A549 (cell line): ENCODE measurements at regions not wholly inside any gene's neighbourhood (a gene's known extent, or its start where the extent isn't known, plus 50 kb on each side); places are given as distances from the start of the nearest gene placed in this dataset.

Experiments used
- ATAC-seq, 2 experiments: fragments of 200-7000 bp in 1 of 2; fragments of >200 bp in 1 of 2; cut with Nextera tagmentation in 1 of 2; cut with Tn5 transposase in 1 of 2; 3 replicates each; pipeline versions ENCODE4 v1.8.0 to v1.9.1; 2018 to 2020; ENCODE audit warnings: mild to moderate bottlenecking in 1 of 2, moderate library complexity in 1 of 2
- CTCF ChIA-PET: fragments of 300-600 bp; sonication (Branson Sonifier 250); formaldehyde crosslinking; extraction: SDS; loops from one replicate; lab custom pipeline; 2021; ENCODE audit warnings: antibody characterized with exemption, inconsistent platforms; lab: Yijun Ruan, JAX
- POLR2A ChIA-PET: fragments of 350-600 bp; formaldehyde crosslinking; extraction: SDS; loops from one replicate; lab custom pipeline; 2021; ENCODE audit warnings: antibody characterized with exemption, inconsistent platforms; lab: Yijun Ruan, JAX
- DNase-seq, 2 experiments: peaks; one replicate each; pipeline versions ENCODE4 v3.0.0 to v3.0.0-alpha.2; 2011 to 2016; ENCODE audit warnings: low read depth in 1 of 2, low spot score in 1 of 2
- FAIRE-seq: peaks from 2 replicates; lab custom pipeline; 2011; peaks lifted over from hg19 to GRCh38; lab: Jason Lieb, UNC
- H3K27ac ChIP-seq, 2 experiments: fragments of >200 bp; sonication (Bioruptor Twin); formaldehyde crosslinking; 3 replicates each; pipeline ENCODE4 v1.5.1; 2016 to 2017
- H3K4me1 ChIP-seq: fragments of >200 bp; sonication (Bioruptor Twin); formaldehyde crosslinking; 3 replicates; pipeline ENCODE4 v1.6.1; 2016
- H3K4me2 ChIP-seq: fragments of >200 bp; sonication (Bioruptor Twin); formaldehyde crosslinking; 3 replicates; pipeline ENCODE4 v1.6.1; 2016
- H3K4me3 ChIP-seq: fragments of >200 bp; sonication (Bioruptor Twin); formaldehyde crosslinking; 3 replicates; pipeline ENCODE4 v1.5.1; 2016
- H3K9me3 ChIP-seq: fragments of >200 bp; sonication (Bioruptor Twin); formaldehyde crosslinking; 3 replicates; pipeline ENCODE4 v1.6.1; 2016
- BHLHE40 ChIP-seq: IDR thresholded peaks from 2 replicates; pipeline ENCODE4 v1.6.1; 2012; ENCODE audit warnings: low read depth, low read length, inconsistent platforms
- CBX2 ChIP-seq: fragments of 200-600 bp; sonication (generic); IDR thresholded peaks from 2 replicates; pipeline ENCODE4 v1.6.1; 2016; ENCODE audit warnings: low read depth, mild to moderate bottlenecking, borderline replicate concordance
- CBX8 ChIP-seq: fragments of 200-600 bp; sonication (generic); IDR thresholded peaks from 2 replicates; pipeline ENCODE4 v1.6.1; 2016
- CEBPB ChIP-seq, 2 experiments: fragments of >200 bp in 1 of 2; sonication (Bioruptor Twin) in 1 of 2; formaldehyde crosslinking in 1 of 2; IDR thresholded peaks; 2 replicates each; pipeline ENCODE4 v1.6.1; 2012 to 2016
- CHD2 ChIP-seq: fragments of 150-350 bp; IDR thresholded peaks from 2 replicates; pipeline ENCODE4 v1.6.1; 2014; ENCODE audit warnings: low read length; ENCODE audit not compliant: partially characterized antibody
- EHF ChIP-seq: fragments of 250-450 bp; sonication (Bioruptor Pico); IDR thresholded peaks from 2 replicates; pipeline ENCODE4 v1.5.0; 2020; ENCODE audit warnings: mild to moderate bottlenecking
- ESRRA ChIP-seq: fragments of 150-350 bp; IDR thresholded peaks from 2 replicates; pipeline ENCODE4 v1.6.1; 2014; ENCODE audit warnings: mild to moderate bottlenecking, low read length, borderline replicate concordance
- FOSB ChIP-seq: fragments of 250-450 bp; sonication (Bioruptor Pico); IDR thresholded peaks from 2 replicates; pipeline ENCODE4 v1.5.0; 2020; ENCODE audit warnings: mild to moderate bottlenecking, moderate library complexity
- FOXS1 ChIP-seq: fragments of 250-450 bp; sonication (Bioruptor Pico); IDR thresholded peaks from 2 replicates; pipeline ENCODE4 v1.5.0; 2020; ENCODE audit warnings: mild to moderate bottlenecking, moderate library complexity
- HEYL ChIP-seq: fragments of 250-450 bp; sonication (Bioruptor Pico); IDR thresholded peaks from 2 replicates; pipeline ENCODE4 v1.8.0; 2021; ENCODE audit warnings: mild to moderate bottlenecking, moderate library complexity
- HOXA7 ChIP-seq: fragments of 250-450 bp; sonication (Bioruptor Pico); IDR thresholded peaks from 2 replicates; pipeline ENCODE4 v1.5.0; 2020; ENCODE audit warnings: mild to moderate bottlenecking, moderate library complexity
- JUNB ChIP-seq: fragments of >200 bp; sonication (Bioruptor Twin); formaldehyde crosslinking; IDR thresholded peaks from 2 replicates; pipeline ENCODE4 v1.6.1; 2016
- MYC ChIP-seq: IDR thresholded peaks from 2 replicates; pipeline ENCODE4 v1.6.1; 2012; ENCODE audit warnings: mild to moderate bottlenecking, inconsistent platforms, low read length, improper control_type of control experiment, borderline replicate concordance
- NPAS2 ChIP-seq: fragments of 250-450 bp; sonication (Bioruptor Pico); IDR thresholded peaks from 2 replicates; pipeline ENCODE4 v1.8.0; 2022; ENCODE audit warnings: mild to moderate bottlenecking, moderate library complexity, borderline replicate concordance
- RARB ChIP-seq: fragments of 250-450 bp; sonication (Bioruptor Pico); IDR thresholded peaks from 2 replicates; pipeline ENCODE4 v1.8.0; 2021; ENCODE audit warnings: mild to moderate bottlenecking, moderate library complexity
- RNF2 ChIP-seq: fragments of 200-600 bp; sonication (generic); IDR thresholded peaks from 2 replicates; pipeline ENCODE4 v1.6.1; 2016; ENCODE audit warnings: low read depth, mild to moderate bottlenecking, antibody characterized with exemption, moderate library complexity, borderline replicate concordance
- SREBF2 ChIP-seq: fragments of 450-650 bp; IDR thresholded peaks from 2 replicates; pipeline ENCODE4 v1.6.1; 2014; ENCODE audit warnings: mild to moderate bottlenecking, moderate library complexity
- ZC3H11A ChIP-seq: fragments of 450-650 bp; IDR thresholded peaks from 2 replicates; pipeline ENCODE4 v1.6.1; 2014; ENCODE audit warnings: antibody characterized with exemption, mild to moderate bottlenecking
- ZFP36 ChIP-seq: fragments of 450-650 bp; IDR thresholded peaks from 2 replicates; pipeline ENCODE4 v1.6.1; 2014; ENCODE audit warnings: borderline replicate concordance; ENCODE audit not compliant: partially characterized antibody
- ZNF302 ChIP-seq: fragments of 250-450 bp; sonication (Bioruptor Pico); IDR thresholded peaks from 2 replicates; pipeline ENCODE4 v1.9.0; 2021; ENCODE audit warnings: inconsistent platforms, mild to moderate bottlenecking, moderate library complexity
- ZSCAN20 ChIP-seq: fragments of 250-450 bp; sonication (Bioruptor Pico); IDR thresholded peaks from 2 replicates; pipeline ENCODE4 v1.8.0; 2022; ENCODE audit warnings: mild to moderate bottlenecking, moderate library complexity
- whole genome bisulfite sequencing: methylation state at CpG from one replicate; pipeline ENCODE4 v1.1.6; 2017; ENCODE audit errors: missing lambda C conversion rate; 5-methylcytosine and 5-hydroxymethylcytosine counted together
- TF ChIP-seq, protein P1 (sequence below): fragments of 250-450 bp; sonication (Bioruptor Pico); IDR thresholded peaks from 2 replicates; pipeline ENCODE4 v1.5.0; 2020; ENCODE audit warnings: low read depth, mild to moderate bottlenecking, moderate library complexity
- TF ChIP-seq, protein P2 (sequence below): fragments of 200-600 bp; sonication (generic); IDR thresholded peaks from 2 replicates; pipeline ENCODE4 v1.6.1; 2016; ENCODE audit warnings: antibody characterized with exemption, mild to moderate bottlenecking, moderate library complexity
- TF ChIP-seq, protein P3 (sequence below): fragments of 450-650 bp; IDR thresholded peaks from 2 replicates; pipeline ENCODE4 v1.6.1; 2014; ENCODE audit warnings: antibody characterized with exemption
- TF ChIP-seq, protein P4 (sequence below): IDR thresholded peaks from 2 replicates; pipeline ENCODE4 v1.6.1; 2012; ENCODE audit warnings: low read depth, borderline replicate concordance

DNA sequence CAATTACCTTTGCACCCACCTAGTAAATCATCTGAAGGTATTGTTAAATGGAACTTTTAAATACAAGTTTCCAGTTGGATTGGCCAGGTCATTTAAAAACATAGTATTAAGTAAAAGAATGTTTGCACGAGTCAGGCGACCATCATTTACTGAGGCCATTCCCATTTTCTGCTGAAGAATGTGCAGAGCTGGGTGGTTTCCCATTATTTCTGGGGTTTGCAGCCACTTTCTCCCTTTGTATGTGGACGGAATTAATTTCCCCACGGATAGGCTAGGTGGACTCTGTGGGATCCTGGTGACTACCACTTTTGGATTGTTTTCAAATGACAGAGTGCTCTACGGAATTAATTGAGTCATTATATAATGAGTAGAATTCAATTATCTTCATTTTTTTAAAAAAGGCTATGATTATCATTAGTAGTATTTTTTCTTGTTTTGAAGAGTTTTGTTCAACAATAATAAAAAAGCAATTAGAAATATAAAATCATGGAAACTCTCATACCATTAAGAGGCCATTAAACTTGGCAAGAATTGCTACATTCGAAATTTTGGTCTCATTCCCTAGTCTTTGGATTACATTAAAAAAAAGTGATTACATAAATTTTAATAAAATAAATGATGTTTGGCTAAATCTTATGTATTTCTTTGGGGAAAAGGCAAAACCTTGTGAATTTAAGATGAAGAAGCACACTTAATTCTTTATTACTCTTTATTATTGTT is 120.4 kb upstream of the FZD8 start:
- POLR2A ChIA-PET: no interaction called here
- TF ChIP-seq ZSCAN20 (no peak), CBX8 (no peak), CEBPB (IDR thresholded peaks at IDR 0.05) (no peak), NPAS2 (CRISPR knock-in tag) (no peak), FOXS1 (CRISPR knock-in tag) (no peak), CBX2 (no peak), BHLHE40 (no peak), ZNF302 (CRISPR knock-in tag) (no peak), ESRRA (no peak), FOSB (CRISPR knock-in tag) (no peak)
- TF ChIP-seq, protein P1, sequence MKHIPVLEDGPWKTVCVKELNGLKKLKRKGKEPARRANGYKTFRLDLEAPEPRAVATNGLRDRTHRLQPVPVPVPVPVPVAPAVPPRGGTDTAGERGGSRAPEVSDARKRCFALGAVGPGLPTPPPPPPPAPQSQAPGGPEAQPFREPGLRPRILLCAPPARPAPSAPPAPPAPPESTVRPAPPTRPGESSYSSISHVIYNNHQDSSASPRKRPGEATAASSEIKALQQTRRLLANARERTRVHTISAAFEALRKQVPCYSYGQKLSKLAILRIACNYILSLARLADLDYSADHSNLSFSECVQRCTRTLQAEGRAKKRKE (CRISPR knock-in tag): no peak
- TF ChIP-seq, protein P2, sequence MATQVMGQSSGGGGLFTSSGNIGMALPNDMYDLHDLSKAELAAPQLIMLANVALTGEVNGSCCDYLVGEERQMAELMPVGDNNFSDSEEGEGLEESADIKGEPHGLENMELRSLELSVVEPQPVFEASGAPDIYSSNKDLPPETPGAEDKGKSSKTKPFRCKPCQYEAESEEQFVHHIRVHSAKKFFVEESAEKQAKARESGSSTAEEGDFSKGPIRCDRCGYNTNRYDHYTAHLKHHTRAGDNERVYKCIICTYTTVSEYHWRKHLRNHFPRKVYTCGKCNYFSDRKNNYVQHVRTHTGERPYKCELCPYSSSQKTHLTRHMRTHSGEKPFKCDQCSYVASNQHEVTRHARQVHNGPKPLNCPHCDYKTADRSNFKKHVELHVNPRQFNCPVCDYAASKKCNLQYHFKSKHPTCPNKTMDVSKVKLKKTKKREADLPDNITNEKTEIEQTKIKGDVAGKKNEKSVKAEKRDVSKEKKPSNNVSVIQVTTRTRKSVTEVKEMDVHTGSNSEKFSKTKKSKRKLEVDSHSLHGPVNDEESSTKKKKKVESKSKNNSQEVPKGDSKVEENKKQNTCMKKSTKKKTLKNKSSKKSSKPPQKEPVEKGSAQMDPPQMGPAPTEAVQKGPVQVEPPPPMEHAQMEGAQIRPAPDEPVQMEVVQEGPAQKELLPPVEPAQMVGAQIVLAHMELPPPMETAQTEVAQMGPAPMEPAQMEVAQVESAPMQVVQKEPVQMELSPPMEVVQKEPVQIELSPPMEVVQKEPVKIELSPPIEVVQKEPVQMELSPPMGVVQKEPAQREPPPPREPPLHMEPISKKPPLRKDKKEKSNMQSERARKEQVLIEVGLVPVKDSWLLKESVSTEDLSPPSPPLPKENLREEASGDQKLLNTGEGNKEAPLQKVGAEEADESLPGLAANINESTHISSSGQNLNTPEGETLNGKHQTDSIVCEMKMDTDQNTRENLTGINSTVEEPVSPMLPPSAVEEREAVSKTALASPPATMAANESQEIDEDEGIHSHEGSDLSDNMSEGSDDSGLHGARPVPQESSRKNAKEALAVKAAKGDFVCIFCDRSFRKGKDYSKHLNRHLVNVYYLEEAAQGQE: no peak
- Histone ChIP-seq H3K9me3 (no peaks in the 10 kb centered on the region), H3K4me1 (no peaks in the 10 kb centered on the region), H3K4me2 (no peak overlapping the region), H3K4me3 (no peak overlapping the region), H3K27ac (no peak overlapping the region)
- DNase-seq (no peak), FAIRE-seq (no peak), ATAC-seq (no peak)
- WGBS: 49% methylated on average over 6 of the region's 6 CpGs
- CTCF ChIA-PET: no interaction called here

DNA sequence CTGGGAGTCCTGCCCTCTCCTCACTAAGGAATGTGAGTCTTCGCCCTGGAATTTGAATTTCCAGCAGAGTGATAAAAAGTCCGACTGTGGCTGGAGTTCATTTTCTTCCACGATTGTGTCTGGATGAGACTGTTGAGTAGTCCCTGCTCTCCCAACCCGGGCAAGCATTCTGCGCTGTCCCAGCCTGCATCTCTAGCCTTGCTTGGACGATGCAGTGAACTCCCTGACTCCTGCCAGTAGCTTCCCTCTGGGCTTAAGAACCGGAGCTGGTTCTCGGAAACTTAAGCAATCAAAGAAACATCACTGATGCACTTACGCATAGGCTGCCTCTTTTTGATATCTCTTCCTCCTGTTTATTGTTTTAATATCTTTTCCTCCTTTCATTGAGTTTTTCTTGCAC is 116.0 kb upstream of the FZD8 start:
- Histone ChIP-seq H3K9me3 (no peaks in the 10 kb centered on the region), H3K4me3 (no peak overlapping the region), H3K4me2 (no peak overlapping the region), H3K27ac (no peak overlapping the region)
- CTCF ChIA-PET: interaction anchor here (1.4 kb wide), 1 partner anchor 10 kb away, joined by 4 read pairs; no protein-coding TSS in a partner anchor
- 58% methylated on average over 9 of the region's 9 CpGs for WGBS
- FAIRE-seq (no peak), DNase-seq (no peak), ATAC-seq (no peak)
- TF ChIP-seq HEYL (CRISPR knock-in tag): no peak
- no peak for TF ChIP-seq FOXS1 (CRISPR knock-in tag)
- TF ChIP-seq ZFP36: no peak
- TF ChIP-seq EHF (CRISPR knock-in tag): no peak
- TF ChIP-seq RNF2: no peak
- TF ChIP-seq, all 56 proteins: peak for 0
- POLR2A ChIA-PET: no interaction called here
- H3K4me1 ChIP-seq: no peaks in the 10 kb centered on the region

DNA sequence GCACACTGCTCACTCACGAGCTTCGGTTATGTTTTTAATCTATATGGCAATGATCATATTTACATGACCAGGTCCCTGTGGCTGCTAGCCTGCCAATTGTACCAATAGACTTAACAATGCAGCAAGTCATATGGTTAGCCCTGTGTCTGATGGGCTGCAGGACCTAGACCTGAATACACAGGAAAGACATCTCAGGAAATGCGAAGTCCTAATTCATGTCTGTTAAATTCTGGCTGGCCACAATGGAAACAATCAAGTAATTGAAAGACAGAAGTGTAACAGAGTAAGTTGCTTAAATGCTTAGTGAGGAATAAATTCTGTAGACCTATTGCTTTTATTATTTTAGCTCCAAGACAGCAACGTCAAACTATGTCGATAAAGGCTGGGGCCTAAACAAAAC is 112.4 kb upstream of the FZD8 start:
- 78% methylated on average over 5 of the region's 5 CpGs for WGBS
- TF ChIP-seq JUNB (no peak), RARB (CRISPR knock-in tag) (no peak), ZC3H11A (no peak), HOXA7 (CRISPR knock-in tag) (no peak), MYC (no peak), CHD2 (no peak), SREBF2 (no peak), CBX8 (no peak)
- TF ChIP-seq, protein P3, sequence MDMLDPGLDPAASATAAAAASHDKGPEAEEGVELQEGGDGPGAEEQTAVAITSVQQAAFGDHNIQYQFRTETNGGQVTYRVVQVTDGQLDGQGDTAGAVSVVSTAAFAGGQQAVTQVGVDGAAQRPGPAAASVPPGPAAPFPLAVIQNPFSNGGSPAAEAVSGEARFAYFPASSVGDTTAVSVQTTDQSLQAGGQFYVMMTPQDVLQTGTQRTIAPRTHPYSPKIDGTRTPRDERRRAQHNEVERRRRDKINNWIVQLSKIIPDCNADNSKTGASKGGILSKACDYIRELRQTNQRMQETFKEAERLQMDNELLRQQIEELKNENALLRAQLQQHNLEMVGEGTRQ: no peak
- TF ChIP-seq, protein P4, sequence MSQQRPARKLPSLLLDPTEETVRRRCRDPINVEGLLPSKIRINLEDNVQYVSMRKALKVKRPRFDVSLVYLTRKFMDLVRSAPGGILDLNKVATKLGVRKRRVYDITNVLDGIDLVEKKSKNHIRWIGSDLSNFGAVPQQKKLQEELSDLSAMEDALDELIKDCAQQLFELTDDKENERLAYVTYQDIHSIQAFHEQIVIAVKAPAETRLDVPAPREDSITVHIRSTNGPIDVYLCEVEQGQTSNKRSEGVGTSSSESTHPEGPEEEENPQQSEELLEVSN: no peak
- TF ChIP-seq, all 56 proteins: peak for 0
- no peak for FAIRE-seq

More for the DNA sequence above, 112.4 kb upstream of the FZD8 start:
- POLR2A ChIA-PET: no interaction called here
- Histone ChIP-seq H3K4me1 (no peaks in the 10 kb centered on the region), H3K4me3 (no peak overlapping the region), H3K4me2 (no peak overlapping the region), H3K27ac (no peak overlapping the region), H3K9me3 (no peaks in the 10 kb centered on the region)
- ATAC-seq (no peak), DNase-seq (no peak)
- CTCF ChIA-PET: interaction anchor here (0.9 kb wide), 1 partner anchor 9 kb away, joined by 3 read pairs; no protein-coding TSS in a partner anchor
